HTR-8/SVneo (cell line): ENCODE measurements at regions not wholly inside any gene's neighbourhood (a gene's known extent, or its start where the extent isn't known, plus 50 kb on each side); places are given as distances from the start of the nearest gene placed in this dataset.
"Not testable (repeated sequence)": the region's sequence is repeated elsewhere in the genome, so short reads cannot be mapped to it uniquely, and the experiment has no call there.

Source experiments
- DNase-seq: peaks from one replicate; pipeline ENCODE4 v3.0.0; 2011; ENCODE audit warnings: low spot score, mixed read lengths; ENCODE audit not compliant: insufficient read length
- FAIRE-seq: peaks from 2 replicates; lab custom pipeline; 2011; peaks lifted over from hg19 to GRCh38; lab: Jason Lieb, UNC

DNA sequence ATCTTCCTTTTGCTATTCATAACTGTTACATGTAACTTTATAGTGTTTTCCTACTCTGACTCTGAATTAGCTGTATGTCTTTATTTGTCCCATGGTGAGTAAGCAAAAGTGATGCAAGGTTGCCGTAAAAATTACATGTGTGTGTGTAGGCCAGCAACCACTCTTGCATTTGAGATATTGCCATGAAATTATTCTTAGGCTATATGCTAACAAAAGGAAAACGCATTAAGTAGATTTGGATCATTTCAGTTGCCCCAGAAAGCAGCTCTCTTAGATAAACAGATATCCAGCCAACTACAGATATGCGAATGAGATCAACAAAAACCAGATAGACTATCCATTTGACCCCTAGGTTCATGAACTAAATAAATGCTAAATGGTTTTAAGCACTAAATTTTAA lies 73.6 kb downstream of the CYLC2 start:
- FAIRE-seq (no peak), DNase-seq (no peak)

DNA sequence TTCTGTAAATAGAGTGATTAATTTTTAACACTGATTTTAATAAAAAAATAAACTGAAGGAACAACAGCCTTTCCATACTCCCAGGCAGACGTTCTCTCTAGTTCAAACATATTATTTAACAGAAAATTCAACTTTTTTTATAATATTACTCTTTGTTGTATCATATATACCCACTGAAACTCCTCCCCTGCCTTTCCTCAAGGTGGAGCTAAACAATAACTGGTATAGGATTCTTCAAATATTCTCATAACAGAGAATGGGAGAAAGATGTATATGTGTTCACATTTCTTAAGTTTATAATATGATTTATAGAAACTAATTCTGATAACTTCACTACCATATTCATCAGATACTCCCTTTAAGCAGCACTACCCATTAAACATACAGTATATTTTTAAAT lies 83.4 kb downstream of the CYLC2 start:
- no peak for DNase-seq
- no peak for FAIRE-seq

DNA sequence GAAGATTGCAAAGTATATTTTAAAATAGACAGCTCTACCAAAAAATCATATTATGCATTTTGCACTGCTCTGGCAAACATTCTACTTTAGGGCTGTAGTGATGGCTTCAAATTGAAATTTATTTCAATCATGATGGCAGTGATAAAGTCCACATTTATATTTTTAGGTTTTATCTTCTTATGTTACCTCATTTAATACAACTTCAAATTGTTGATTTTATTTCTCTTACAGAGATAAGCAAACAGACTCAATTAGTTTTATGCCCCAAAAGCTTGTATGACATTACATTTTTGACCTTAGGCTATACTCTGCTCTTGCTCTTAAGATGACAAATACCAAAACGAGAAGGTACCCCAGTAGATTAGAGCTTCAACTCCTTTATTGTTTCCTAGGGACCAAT lies 87.4 kb downstream of the CYLC2 start:
- DNase-seq (no peak), FAIRE-seq (no peak)

DNA sequence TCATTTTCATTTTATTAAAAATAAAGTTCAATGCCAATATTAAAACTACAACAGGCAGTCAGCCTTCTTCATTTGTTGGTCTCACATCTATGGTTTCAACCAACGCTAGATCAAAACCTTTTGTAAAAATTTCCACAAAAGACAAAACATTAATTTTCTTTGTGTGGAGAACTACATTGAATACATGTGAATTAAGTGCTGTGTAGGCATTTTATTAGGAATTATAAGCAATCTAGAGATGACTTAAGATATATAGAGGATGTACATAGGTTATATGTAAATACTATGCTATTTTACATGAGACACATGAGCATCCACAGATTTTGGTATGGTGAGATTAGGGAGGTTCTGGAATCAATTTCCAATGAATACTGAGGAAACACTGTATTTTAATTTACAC lies 94.2 kb downstream of the CYLC2 start:
- DNase-seq (no peak), FAIRE-seq (no peak)

DNA sequence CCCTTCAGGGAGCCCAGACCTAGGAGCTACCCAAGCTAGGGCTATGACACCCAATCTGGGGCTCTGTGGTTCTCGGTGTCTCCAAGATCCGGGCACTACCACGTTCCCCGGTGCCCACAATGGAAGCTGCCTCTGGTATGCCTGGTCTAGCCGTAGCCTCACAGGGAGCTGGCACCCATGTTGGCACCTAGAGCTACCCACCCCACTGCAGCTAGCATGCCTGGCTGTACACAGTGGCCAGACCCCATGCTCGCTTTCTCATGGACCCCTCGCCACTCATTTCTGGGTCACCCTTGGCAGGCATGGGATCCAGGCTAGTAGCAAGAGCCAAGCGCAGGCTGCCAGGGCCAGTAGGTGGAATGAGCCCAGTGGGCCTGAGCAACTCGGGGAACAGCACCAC lies 109.0 kb downstream of the CYLC2 start:
- FAIRE-seq: no peak
- no peak for DNase-seq

DNA sequence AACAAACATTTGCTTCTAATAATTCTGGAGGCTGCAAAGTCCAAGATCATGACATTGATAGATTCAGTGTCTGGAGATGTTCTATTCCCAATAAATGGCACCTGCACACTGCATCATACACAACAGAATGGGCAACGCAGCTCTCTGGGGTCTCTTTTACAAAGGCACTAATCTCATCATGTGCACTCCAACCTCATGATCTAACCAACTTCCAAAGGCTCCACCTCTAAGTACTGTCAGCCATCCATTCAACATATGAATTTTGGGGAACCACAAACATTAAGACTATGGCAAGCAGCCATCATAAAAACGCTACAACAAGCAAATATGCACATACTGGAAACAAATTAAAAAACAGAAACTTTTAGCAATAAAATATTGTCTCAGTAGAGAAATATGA lies 121.1 kb downstream of the CYLC2 start:
- FAIRE-seq: no peak
- no peak for DNase-seq

DNA sequence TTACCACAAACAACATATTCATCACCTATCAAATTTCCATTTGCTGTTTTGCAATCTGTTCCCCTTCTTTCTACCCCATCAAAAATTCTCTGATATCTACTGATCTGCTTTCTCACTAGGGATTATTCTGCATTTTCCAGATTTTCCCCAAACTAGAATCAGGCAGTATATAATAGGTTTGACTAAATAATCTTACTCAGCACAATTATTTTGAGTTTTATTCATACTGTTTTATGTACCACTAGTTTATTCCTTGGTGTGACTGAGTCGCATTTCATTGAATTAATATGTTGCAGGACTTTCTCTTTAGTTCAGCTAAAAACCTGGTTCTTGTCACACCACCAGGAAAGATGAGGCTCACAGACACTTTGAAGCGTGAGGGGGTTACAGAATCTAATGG lies 131.4 kb downstream of the CYLC2 start:
- no peak for DNase-seq
- FAIRE-seq: no peak

DNA sequence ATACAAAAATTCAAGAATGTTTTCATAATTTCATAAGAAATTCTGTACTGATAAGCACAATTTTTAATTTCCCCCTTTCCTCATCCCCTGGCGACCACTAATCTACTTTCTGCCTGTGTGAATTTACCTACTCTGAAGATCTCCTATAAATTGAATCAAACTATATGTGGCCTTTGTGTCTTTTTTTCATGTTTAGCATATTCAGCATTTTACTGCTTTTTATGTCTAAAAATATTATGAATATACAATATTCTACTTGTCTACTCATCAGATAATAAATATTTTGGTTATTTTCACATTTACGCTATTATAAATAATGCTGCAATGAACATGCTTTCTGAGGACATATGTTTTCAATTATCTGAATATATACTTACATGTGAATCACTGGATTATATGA lies 144.8 kb downstream of the CYLC2 start:
- DNase-seq (no peak), FAIRE-seq (no peak)

DNA sequence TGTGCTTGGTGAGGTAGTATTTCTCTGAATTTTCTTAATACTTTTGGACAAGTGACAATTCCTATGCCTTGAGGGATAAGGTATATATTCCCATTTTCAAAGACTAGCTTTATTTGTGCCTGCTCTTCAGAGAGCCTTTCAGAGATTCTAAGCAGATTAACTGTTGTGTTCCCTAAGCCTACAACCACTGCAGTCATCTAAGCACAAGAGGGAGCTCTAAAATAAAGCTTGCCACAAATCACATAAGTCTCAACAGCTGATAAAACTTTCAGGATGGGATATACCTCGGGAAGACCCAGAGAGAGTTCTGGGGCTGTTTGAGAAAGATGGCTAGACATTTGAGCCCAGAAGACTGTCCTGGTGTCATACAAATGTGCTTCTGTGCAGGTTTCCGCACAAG lies 157.3 kb downstream of the CYLC2 start:
- no peak for FAIRE-seq
- no peak for DNase-seq

DNA sequence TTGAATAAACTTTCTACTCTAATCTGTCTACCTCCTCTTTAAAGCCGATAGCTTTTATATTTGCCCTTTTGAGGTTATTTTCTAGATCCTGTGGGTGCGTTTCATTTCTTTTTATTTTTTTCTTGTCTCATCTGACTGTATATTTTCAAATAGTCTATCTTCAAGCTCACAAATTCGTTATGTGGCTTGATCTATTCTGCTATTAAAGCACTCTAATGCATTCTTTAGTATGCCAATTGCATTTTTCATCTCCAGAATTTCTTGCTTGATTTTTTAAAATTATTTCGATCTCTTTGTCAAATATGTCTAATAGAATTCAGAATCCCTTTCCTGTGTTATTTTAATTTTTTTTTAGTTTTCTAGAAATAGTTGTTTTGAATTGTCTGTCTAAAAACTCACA lies 172.4 kb downstream of the CYLC2 start:
- no peak for DNase-seq
- no peak for FAIRE-seq

DNA sequence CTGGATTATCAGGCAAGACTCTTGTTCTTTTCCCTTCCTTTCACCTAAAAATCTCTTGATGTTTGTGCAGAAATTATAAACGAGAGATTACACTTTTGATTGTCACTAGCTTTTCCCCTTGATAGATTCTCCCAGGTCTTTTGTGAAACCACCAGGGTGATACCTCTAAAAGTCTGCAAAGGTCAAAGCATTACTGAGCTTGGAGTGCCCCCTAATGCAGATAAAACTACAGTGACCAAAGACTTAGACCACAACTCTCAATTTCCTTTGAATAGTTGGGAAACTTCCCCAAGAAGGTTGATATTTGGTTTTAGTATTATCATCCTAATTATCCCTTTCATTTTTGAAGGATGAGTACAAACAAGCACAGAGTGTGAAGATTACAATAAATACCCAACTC lies 173.1 kb downstream of the CYLC2 start:
- no peak for FAIRE-seq

DNA sequence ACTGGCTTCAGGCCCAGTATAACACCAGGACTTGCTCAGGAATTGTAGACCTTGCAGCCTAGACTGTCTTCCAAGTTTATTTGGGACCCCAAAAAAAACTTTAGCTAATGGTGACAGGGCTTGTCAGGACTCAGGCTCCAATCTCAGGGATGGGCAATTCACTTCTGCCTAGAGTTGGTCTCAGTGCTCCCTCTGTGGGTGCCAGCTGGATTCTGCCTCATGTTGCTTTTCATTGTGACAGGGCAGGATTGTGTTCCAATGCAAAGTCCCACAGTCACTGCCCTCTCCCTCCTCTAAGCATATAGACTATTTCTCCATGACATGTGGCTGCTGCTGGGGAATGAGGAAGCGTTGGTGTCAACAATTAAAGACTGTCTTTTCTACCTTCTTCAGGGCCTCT lies 174.7 kb downstream of the CYLC2 start:
- no peak for FAIRE-seq
- DNase-seq: no peak

More for the DNA sequence above, 173.1 kb downstream of the CYLC2 start:
- DNase-seq: no peak

DNA sequence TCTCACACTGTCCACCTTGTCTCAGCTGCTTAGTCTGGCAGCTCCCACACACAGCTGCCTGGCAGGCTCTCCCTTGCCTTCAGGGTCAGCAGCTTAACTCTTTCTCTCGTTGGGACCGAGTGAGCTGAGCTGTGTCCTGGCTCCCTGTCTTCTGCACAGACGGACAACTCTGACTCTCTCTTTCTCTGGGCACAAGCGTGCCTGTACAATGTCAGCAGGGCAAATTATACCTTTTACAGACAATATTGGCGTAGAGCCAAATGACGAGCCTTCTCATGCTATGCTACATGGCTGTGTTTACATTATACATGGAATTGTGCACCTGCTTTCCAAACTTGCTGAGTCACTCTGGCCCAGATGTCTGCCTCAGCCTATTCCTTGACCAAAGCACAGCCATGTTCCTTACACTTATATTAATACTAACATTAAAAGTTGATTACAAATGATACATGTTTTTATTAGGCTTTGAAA lies 188.6 kb downstream of the CYLC2 start:
- DNase-seq (no peak), FAIRE-seq (no peak)

DNA sequence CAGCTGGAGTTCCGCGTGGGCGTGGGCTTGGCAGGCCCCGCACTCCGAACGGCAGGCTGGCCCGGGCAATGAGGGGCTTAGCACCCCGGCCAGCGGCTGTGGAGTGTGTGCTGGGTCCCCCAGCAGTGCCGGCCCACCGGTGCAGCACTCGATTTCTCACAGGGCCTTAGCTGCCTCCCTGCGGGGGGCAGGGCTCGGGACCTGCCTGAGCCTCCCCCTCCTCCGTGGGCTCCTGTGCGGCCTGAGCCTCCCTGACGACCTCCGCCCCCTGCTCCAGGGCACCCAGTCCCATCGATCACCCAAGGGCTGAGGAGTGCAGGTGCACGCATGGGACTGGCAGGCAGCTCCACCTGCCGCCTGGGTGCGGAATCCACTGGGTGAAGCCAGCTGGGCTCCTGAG lies 191.8 kb downstream of the CYLC2 start:
- FAIRE-seq (no peak), DNase-seq (no peak)

DNA sequence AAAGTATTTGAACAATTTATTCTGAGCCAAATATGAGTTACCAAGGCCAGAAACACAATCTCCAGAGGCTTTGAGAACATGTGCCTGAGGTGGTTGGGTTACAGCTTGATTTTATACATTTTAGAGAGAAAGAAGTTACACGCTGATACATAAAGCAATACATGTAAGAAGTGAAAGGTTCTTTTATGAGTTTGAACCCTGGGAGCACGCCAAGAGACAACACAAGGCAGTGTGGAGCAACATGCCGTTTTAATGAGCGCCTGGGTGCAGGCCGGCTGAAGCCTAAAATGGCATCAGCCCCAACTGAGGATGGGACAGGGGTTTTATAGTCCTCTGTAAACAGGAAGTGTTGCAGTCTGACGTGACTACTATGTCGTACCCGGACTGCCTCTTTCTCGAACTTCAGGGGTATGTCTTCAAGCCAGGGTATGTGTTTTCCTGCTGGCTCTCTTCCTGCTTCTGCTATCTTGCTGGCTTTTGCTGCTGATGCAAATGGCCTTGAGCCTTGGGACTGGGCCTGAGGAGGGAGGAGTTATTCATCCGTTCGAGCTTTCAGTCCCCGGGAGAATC lies 193.7 kb downstream of the CYLC2 start:
- DNase-seq: no peak
- no peak for FAIRE-seq

DNA sequence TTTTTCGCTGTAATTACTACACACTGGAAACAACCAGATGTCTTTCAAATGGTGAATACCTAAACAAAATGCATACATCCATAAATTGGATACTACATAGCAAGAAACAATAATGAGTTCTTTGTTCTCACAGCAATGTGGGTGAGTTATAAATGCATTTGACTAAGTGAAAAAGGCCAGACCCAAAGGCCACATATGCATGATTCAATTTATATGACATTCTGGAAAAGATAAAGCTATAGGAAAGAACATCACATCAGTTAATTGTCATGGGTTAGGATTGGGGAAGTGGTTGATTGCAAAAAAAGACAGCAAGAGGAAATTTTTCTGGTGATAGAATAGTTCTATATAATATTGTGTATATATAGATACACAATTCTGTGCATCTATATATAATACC lies 198.9 kb downstream of the CYLC2 start:
- DNase-seq (no peak), FAIRE-seq (no peak)

DNA sequence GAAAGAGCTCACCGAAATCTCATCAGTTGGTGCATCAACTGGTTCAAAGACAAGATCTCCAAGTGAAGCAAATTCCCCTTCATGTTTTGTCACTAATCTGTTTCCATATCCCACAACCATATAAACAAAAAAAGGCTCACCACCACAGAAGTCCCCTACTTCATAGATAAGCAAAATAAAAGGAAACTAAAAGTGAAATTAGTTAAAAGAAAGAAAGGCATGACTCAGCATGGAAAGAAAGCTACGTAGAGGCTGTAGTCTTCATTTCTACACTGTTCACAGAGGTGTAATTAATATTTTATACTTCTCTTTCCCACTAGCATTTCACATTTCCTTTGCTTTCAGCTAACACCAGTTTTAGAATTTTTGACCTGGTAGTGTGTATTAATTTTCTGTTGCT lies 208.0 kb downstream of the CYLC2 start:
- FAIRE-seq (no peak), DNase-seq (no peak)

DNA sequence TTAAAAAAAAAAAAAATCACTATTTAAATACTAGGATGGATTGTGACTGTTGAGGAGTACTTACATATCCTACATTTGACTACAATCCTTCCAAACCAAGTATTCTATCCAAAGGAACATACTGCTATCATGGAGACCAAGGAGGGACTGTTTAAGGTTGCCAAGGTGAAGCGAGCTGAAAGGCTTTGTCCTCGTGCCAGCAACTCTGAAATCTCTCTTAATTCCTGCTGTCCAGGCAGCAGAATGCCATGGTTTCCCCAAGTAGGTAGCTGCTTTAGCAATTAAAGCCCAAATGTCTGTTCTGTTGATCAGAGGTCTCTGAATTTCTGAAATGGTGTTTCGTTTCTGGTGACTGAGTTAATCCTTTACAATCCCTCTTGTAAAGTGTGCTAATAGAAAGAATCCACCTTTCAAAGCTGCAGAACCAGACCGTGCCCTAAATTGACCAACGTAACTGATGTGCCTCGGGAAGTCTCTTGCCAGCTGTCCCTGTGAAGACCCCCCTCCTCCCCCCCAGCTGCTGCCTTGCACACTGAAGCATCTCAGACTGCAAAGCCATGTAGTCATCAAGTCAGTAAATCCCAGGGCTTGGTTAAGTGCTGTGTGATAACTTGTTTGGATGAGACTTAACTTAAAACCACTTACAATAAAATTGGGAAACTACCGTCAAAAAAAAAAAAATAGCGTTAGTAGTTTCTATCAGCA lies 210.9 kb downstream of the CYLC2 start:
- not testable (repeated sequence) for FAIRE-seq, DNase-seq

DNA sequence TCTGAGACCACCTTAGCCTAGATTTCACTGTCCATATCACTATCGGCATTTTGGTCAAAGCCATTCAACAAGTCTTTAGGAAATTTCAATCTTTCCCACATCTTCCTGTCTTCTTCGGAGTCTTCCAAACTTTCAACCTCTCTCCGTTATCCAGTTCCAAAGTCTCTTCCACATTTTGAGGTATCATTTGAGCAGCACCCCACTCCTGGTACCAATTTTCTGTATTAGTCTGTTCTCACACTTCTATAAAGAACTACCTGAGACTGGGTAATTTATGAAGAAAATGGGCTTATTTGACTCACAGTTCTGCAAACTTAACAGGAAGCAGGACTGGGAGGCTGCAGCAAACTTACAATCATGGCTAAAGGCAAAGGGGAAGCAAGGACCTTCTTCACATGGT lies 215.5 kb downstream of the CYLC2 start:
- DNase-seq (no peak), FAIRE-seq (no peak)

DNA sequence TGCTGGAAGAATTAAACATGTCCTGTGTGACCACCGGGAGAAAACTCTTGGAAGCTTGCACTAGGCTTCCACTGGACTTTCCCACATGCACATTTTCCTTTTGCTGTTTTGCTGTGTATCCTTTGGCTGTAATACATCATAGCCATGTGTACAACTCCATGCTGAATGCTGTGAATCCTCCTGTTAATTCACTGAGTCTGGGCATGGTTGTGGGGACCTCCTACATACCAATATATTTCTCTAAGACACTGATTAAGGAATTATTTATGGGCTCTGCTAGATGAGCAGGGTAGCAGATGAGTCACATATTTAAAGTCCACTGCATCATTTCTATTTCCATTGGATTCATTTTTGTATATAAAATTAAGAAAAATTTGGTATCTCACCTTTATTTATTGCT lies 220.1 kb downstream of the CYLC2 start:
- FAIRE-seq (no peak), DNase-seq (no peak)

DNA sequence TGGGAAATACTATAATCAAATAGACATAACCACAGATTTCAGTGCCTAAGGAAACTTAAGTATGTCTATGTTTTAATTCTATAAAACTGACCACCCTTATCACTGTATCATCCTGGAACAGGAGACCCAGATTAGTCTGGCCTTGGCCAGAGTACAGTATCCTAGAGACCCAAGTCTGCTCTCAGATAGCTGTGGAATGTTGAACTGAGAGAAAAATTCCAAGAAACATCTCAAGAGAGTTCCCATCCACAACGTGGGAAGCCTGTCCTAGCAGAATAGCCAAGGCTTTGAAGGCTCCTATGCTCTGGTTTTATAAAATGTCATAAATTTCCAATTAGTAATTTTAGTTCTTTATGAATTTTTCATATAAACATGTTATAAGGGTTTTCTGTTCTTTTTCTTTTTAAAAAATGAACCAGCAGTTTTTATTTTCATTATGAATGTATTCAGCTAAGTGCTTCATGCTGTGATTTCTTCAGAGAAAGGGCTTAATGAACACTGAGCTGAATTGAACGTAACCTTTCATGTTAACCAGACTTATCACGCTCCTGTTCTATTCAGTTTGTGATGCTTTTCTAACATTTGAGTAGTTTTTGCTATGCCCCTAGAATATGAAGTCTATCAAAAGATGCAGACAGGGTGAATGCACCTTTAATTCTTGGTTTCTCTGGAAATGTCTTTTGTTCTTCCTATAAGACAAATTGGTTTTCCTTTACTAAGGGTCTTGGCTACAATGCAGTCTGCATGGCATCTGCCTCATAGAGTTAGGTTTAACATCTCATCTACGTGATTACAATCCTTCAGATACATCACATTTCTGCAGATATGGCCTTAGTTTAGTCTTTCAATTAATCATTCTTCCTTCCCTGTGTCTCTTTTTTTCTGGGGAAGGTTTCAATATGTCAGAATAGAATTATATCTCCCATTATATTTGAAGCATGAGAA lies 230.8 kb downstream of the CYLC2 start:
- DNase-seq (no peak), FAIRE-seq (no peak)
